ENCODE measurements at regions not wholly inside any gene's neighbourhood (a gene's known extent, or its start where the extent isn't known, plus 50 kb on each side); places are given as distances from the start of the nearest gene placed in this dataset.
"Not testable (repeated sequence)": the region's sequence is repeated elsewhere in the genome, so short reads cannot be mapped to it uniquely, and the experiment has no call there.

- no peak for DNase-seq
Observed at GRCh38 chr21:28216976-28217523, 775.6 kb downstream of the LTN1 start.

DNA sequence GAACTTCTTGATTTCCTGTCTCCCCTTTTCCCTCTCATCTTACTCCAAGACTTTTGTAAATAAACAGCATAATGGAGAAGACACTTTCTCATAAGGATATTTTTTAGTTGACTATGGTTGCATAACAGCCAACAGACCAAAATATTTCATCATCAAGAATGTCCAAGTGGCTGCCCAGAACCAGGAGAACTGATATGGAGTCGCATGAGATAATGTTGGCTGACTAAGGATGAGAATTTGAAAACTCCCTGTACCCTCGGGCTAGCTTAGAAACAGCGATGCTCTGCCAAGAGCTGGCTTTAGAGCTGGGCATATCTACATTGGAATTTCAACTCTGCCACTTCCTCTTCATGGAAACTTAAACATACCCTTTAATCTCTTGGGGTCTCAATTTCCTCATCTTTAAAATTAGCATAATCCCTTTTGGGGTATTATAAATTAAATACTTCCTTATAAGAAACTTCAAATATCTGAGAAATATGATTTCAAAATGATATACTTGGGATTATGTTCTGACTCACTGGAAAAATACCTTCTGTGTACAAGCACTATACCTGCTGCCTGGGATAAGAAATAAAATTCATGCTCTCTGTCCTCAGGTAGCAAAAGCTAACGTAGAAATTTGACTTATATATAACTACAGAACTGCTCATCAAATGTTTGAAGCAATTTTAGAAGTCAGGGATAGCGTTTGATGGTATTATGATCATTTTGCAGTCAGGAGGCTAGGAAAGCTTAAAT lies 777.3 kb downstream of the LTN1 start:
- DNase-seq, result no peak

- no peak for DNase-seq
Observed at GRCh38 chr21:28214786-28215185, 777.9 kb downstream of the LTN1 start.

GRCh38 chr21:28213261-28213660 lies 779.4 kb downstream of the LTN1 start:
- DNase-seq, result no peak

- DNase-seq, result no peak
Observed at GRCh38 chr21:28212061-28212460, 780.6 kb downstream of the LTN1 start.

- DNase-seq, result no peak
Observed at GRCh38 chr21:28207436-28208173, 785.1 kb downstream of the LTN1 start.

- DNase-seq, result no peak
Observed at GRCh38 chr21:28200726-28201125, 792.0 kb downstream of the LTN1 start.

- no peak for DNase-seq
Observed at GRCh38 chr21:28196981-28197380, 795.7 kb downstream of the LTN1 start.

DNA sequence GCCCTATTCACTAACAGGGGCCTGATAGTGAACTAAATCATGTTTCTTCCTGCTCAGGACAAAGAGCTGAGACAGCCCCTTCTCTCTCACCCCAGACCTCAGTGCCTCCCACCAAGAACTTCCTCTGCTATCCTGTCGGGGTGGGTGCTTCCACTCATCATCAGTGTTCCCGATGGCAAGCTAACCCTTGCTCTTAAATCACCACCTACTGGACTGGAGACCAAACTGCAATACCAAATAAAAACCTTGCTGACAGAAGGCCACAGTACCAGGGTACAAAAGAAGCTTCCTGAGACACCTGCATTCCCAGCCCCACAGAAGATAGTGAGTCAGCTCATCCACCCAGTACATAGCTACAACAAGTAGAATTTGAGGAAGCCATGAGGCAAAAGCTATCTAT lies 799.5 kb downstream of the LTN1 start:
- DNase-seq, result no peak

DNA sequence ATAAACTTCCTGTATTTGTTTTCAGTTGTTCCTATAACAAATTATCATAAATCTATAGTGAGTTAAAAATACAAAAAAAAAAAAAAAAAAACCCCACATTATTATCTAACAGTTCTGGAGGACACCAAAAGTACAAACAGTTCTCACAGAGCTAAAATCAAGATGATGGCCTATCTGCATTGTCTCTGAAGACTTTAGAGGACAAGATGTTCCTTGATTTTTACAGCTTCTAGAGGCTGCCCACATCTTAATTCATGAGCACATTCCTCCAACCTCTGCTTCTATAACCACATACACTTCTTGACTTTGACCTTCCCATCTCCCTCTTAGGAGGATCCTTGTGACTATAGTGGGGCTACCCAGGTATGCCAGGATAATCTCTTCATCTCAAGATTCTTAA lies 806.1 kb downstream of the LTN1 start:
- no peak for DNase-seq

DNA sequence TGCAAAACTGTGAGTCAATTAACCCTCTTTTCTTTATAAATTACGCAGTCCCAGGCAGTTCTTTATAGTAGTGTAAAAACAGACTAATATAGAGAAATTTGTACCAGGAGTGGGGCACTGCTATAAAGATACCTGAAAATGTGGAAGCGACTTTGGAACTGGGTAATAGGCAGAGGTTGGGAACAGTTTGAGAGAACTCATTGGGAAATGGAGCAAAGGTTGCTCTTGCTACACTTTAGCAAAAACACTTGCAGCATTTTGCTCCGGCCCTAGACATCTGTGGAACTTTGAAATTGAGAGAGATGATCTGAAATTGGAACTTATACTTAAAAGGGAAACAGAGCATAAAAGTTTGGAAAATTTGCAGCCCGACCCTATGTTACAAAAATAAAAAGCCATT lies 810.9 kb downstream of the LTN1 start:
- no peak for DNase-seq

GRCh38 chr21:28179136-28179535 lies 813.5 kb downstream of the LTN1 start:
- no peak for DNase-seq

DNA sequence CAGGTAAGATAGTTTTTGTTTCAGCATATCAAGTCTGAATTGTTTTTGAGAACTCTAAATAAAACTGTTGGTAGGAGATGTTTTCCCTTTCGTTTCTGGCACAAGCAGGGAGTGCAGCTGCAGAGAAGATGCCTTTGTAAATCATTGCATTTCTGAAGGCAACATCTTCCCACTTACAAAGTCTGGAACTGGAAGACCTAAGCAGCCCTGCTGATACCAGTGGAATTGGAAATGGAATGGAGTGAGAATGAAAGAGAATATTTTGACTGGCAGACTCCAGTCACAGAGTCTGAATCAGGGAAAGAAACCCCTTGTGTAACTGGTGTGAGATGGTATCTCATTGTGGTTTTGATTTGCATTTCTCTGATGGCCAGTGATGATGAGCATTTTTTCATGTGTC lies 815.6 kb downstream of the LTN1 start:
- DNase-seq, result no peak

DNA sequence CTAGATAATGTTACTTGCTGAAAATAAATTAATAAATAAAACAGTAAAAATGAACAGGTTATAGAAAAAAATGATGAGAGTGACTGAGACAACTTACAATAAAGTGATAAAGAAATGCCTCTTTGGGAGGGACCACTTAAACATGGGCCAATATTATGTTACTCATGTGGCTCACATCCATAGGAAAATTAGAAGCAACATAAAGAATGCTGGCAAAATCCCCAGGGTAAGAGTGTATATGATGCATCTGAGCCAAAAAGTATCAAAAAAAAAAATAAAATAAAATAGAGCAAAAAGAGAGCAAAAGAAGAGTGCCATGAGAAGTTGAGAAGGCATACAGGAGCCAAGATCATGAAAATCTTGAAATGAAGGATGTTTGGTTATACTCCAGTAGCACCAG lies 818.0 kb downstream of the LTN1 start:
- DNase-seq, result no peak

DNA sequence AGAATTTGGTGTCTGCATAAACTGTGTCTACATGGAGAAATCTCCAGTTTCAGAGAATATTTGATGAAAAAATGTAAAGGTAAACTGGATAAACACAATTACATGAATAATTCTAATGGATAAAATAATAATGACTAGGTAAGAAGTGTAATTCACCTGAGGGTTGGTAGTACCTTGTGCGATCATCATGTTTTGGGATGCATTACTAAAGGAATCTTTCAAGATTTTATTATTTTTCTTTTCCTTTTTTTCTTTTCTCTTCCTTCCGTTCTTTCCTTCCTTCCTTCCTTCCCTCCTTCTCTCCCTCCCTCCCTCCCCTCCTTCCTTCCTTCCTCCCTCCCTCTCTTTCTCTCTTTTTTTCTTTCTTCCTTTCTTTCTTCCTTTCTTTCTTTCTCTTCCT lies 818.7 kb downstream of the LTN1 start:
- DNase-seq, result no peak

DNA sequence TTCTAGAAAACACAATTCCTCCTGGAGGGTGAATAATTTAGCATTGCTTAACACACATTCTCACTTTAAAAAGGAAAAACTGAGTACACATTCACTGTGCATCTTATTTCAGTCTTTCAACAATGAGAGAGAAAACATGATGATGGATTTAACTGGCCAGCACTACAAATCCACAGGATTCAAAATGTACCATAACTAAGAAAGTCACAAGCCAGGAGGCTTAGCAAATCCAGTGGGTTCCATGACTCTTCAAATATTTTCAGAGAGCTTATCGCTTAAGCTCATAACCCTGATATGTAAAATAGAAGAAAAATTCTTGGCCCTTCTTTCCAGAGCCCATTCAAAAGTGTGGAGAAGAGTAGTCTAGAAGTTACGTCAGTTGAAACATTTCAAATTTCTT lies 820.3 kb downstream of the LTN1 start:
- DNase-seq, result no peak

GRCh38 chr21:28167366-28167765 lies 825.3 kb downstream of the LTN1 start:
- no peak for DNase-seq

DNA sequence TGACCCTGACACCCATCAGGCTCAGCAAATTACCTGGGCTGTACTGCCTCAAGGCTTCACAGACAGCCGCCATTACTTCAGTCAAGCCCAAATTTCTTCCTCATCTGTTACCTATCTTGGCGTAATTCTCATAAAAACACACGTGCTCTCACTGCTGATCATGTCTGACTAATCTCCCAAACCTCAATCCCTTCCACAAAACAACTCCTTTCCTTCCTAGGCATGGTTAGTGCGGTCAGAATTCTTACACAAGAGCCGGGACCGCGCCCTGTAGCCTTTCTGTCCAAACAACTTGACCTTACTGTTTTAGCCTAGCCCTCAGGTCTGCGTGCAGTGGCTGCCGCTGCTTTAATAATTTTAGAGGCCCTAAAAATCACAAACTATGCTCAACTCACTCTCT lies 828.2 kb downstream of the LTN1 start:
- not testable (repeated sequence) for DNase-seq

DNA sequence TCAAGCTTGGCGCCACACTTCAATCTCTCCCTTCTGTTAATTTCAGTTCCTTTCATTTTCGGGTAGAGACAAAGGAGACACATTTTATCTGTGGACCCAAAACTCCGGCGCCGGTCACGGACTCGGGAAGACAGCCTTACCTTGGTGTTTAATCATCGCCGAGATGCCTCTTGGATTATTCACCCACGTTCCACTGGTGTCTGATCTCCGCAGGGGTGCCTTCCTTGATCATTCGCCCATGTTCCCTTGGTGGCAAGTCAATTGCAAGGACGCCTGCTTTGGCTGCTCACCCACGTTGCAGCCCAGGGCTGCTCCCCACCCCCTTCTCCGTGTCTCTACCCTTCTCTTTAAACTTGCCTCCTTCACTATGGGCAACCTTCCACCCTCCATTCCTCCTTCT lies 830.6 kb downstream of the LTN1 start:
- DNase-seq, result not testable (repeated sequence)

- DNase-seq, result no peak
Observed at GRCh38 chr21:28160378-28160777, 832.3 kb downstream of the LTN1 start.

GRCh38 chr21:28159396-28159795 lies 833.3 kb downstream of the LTN1 start:
- no peak for DNase-seq

DNA sequence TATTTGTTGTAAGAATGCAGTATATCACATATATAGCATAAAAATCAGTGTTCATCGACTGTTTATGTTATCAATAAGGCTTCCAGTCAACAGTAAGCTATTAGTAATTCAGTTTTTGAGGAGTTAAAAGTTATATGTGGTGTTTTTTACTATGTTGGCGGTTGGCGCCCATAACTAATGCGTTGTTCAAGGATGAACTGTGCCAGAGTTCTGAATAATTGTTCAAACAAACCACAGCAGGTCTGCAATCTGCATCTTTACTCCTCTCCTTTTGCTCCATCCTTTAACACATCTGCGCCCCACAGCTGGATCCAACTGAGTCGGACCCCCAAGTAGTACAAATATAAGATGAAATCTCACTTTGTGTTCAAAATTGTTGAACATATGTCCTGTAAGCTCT lies 836.1 kb downstream of the LTN1 start:
- no peak for DNase-seq

DNA sequence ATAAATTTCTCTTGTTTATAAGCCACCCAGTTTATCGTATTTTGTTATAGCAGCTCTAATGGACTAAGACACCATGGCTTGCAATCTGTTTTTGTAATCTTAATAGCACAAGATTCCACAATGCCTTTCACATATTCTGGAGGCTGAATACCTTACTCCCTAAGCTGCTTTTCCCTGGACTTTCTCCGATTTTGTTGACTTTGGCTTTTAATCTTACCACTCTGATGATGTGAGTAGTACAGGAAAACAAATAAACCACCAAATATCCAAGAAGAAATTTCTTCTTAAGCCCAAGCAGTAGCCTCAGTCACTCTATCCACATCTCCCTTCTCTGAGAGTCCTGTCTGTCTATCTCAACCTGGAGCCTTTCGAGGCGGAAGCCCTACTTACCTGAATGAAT lies 838.6 kb downstream of the LTN1 start:
- no peak for DNase-seq

GRCh38 chr21:28152732-28153131 lies 839.9 kb downstream of the LTN1 start:
- no peak for DNase-seq
